Neural cell (in vitro differentiated cells): ENCODE measurements at regions not wholly inside any gene's neighbourhood (a gene's known extent, or its start where the extent isn't known, plus 50 kb on each side); places are given as distances from the start of the nearest gene placed in this dataset.

ENCODE experiments used
- CTCF ChIP-seq: fragments of 450-650 bp; IDR thresholded peaks from 2 replicates; pipeline ENCODE4 v1.5.1; 2014; ENCODE audit warnings: antibody characterized with exemption, mild to moderate bottlenecking, moderate library complexity; ENCODE audit not compliant: poor library complexity, severe bottlenecking
- EP300 ChIP-seq: fragments of 450-650 bp; conservative IDR thresholded peaks from 2 replicates; pipeline ENCODE4 v1.6.1; 2014; ENCODE audit warnings: antibody characterized with exemption, mild to moderate bottlenecking, moderate library complexity; ENCODE audit not compliant: poor library complexity, severe bottlenecking
- EZH2 ChIP-seq: fragments of 200-600, 300-800 bp; shearing (Covaris generic), sonication (generic); IDR thresholded peaks from 2 replicates; pipeline ENCODE4 v1.6.1; 2014; ENCODE audit warnings: antibody characterized with exemption, low read length, borderline replicate concordance, mild to moderate bottlenecking; ENCODE audit not compliant: insufficient read depth, poor library complexity, severe bottlenecking
- MXI1 ChIP-seq: fragments of 450-650 bp; conservative IDR thresholded peaks from 2 replicates; pipeline ENCODE4 v1.6.1; 2014; ENCODE audit warnings: antibody characterized with exemption, mild to moderate bottlenecking; ENCODE audit not compliant: poor library complexity, severe bottlenecking
- POLR2AphosphoS5 ChIP-seq: IDR thresholded peaks from 2 replicates; pipeline ENCODE4 v1.6.1; 2012
- RAD21 ChIP-seq: fragments of 450-650 bp; conservative IDR thresholded peaks from 2 replicates; pipeline ENCODE4 v1.6.1; 2014; ENCODE audit warnings: antibody characterized with exemption, mild to moderate bottlenecking, moderate library complexity
- REST ChIP-seq: IDR thresholded peaks from 2 replicates; pipeline ENCODE4 v1.6.1; 2012; ENCODE audit warnings: borderline replicate concordance
- SMC3 ChIP-seq: fragments of 450-650 bp; conservative IDR thresholded peaks from 2 replicates; pipeline ENCODE4 v1.6.1; 2014; ENCODE audit warnings: antibody characterized with exemption, mild to moderate bottlenecking, moderate library complexity; ENCODE audit not compliant: poor library complexity

- TF ChIP-seq POLR2AphosphoS5 = no peak
- TF ChIP-seq CTCF = no peak
- no peak for TF ChIP-seq SMC3
- TF ChIP-seq EP300 = no peak
- TF ChIP-seq REST = no peak
- TF ChIP-seq MXI1 = no peak
- no peak for TF ChIP-seq EZH2
- no peak for TF ChIP-seq RAD21
Observed at GRCh38 chr9:73640971-73641370, 489.3 kb downstream of the ANXA1 start.
